Astrocyte of the cerebellum (primary cell): ENCODE measurements at regions not wholly inside any gene's neighbourhood (a gene's known extent, or its start where the extent isn't known, plus 50 kb on each side); places are given as distances from the start of the nearest gene placed in this dataset.

Source experiments
- DNase-seq: peaks from one replicate; pipeline ENCODE4 v3.0.0-alpha.2; 2011; ENCODE audit warnings: low read depth
- H3K4me3 ChIP-seq: 2 replicates; pipeline ENCODE4 v1.5.1; 2011; ENCODE audit warnings: mild to moderate bottlenecking, low read depth, low read length, moderate library complexity
- in situ Hi-C: cut with HindIII; loops from 2 replicates; pipeline ENCODE4 v1.10.0; 2017; ENCODE audit warnings: low sequenced_read_pairs
- TF ChIP-seq, protein P1 (sequence below): IDR thresholded peaks from 2 replicates; pipeline ENCODE4 v1.5.1; 2012; ENCODE audit warnings: low read length, low read depth, moderate library complexity, mild to moderate bottlenecking; ENCODE audit errors: missing control alignments

DNA sequence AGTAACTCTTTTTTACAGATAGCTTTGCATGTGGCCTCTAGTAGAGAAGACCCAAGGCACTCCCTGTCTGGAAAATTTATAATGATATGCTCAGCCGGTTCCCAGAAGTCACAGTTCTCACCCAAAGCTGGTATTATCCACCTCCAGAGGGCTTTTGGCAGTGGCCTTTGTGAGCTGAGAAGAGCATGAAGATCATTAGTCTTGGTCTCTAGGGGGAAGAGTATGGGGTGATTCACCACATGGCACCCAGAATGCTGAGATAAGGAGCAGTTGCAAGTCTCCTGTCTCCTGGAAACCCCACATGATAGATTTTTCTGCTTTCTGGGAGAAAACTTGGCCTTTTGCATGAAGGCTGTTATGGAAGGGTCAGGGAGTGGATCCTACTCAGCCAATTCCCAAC is 75.4 kb upstream of the PRPS1 start:
- in situ Hi-C loops: no loop called here
- TF ChIP-seq, protein P1, sequence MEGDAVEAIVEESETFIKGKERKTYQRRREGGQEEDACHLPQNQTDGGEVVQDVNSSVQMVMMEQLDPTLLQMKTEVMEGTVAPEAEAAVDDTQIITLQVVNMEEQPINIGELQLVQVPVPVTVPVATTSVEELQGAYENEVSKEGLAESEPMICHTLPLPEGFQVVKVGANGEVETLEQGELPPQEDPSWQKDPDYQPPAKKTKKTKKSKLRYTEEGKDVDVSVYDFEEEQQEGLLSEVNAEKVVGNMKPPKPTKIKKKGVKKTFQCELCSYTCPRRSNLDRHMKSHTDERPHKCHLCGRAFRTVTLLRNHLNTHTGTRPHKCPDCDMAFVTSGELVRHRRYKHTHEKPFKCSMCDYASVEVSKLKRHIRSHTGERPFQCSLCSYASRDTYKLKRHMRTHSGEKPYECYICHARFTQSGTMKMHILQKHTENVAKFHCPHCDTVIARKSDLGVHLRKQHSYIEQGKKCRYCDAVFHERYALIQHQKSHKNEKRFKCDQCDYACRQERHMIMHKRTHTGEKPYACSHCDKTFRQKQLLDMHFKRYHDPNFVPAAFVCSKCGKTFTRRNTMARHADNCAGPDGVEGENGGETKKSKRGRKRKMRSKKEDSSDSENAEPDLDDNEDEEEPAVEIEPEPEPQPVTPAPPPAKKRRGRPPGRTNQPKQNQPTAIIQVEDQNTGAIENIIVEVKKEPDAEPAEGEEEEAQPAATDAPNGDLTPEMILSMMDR: no peak
- no peak for DNase-seq
- H3K4me3 ChIP-seq: no peak overlapping the region

- DNase-seq: no peak
- in situ Hi-C loops: no loop called here
- TF ChIP-seq, protein P1: no peak
- H3K4me3 ChIP-seq: no peak overlapping the region
Measured at GRCh38 chrX:107556967-107557366, 71.3 kb upstream of the PRPS1 start.

GRCh38 chrX:107559506-107559905 is 68.8 kb upstream of the PRPS1 start:
- in situ Hi-C loops: no loop called here
- TF ChIP-seq, protein P1: no peak
- H3K4me3 ChIP-seq: no peak overlapping the region
- no peak for DNase-seq

DNA sequence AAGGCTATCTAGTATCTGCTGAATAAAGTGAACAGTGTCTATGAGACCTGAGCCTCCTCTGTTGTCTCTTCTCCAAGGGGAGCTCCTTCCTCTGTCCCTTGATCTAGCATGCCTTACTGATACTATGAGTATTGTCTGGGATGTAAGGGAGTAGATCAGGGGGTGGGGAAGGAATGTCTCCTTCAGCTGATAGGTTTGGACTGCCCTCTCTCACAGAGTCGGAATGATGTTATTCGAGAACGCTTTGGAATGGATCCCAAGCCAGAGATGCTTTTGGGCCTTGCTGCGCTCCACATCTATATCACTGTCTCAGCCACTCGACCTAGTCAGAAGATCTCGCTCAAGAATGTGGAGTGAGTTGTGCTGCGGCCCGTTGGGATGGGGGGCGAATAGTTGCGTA is 68.3 kb upstream of the PRPS1 start:
- TF ChIP-seq, protein P1: no peak
- H3K4me3 ChIP-seq: no peak overlapping the region
- DNase-seq: no peak
- in situ Hi-C loops: no loop called here

GRCh38 chrX:107560980-107561379 is 67.3 kb upstream of the PRPS1 start:
- TF ChIP-seq, protein P1: no peak
- no peak overlapping the region for H3K4me3 ChIP-seq
- no peak for DNase-seq
- in situ Hi-C loops: no loop called here

DNA sequence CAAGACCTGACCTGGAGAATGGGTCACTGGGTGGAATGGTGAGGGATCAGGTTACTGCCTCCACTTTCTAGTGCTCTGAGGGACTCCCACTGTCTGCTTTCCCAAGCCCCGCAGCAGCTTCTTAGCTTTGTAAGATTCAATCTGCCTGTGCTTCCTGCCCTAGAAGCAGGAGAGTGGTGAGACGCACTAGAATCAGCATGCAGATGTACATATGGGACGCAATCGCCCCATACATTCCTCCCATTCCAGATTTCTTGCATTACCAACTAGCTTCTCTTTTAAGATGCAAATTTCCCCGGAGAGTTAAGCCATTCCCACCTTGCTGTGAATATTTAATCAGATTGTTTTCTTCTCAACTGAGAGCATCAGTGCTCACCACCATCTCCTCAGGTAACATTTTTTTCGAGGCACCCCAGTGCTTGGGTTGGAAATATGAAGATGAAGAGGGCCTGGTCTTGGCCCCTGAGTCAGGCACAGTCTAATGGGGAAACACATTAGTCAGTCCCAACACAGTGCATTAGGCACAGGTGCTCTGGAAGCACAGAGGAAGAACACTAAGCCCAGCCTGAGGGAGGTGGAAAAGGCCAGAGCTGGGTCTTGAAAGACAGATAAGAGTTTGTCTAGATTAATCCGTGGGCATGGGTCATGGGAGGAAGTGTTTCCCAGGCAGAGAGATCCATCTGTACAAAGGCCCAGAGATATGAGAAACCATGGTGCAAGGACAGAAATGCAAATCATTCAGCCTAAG is 66.7 kb upstream of the PRPS1 start:
- H3K4me3 ChIP-seq: no peak overlapping the region
- in situ Hi-C loops: no loop called here
- TF ChIP-seq, protein P1: no peak
- no peak for DNase-seq

- no peak overlapping the region for H3K4me3 ChIP-seq
- in situ Hi-C loops: no loop called here
- TF ChIP-seq, protein P1: no peak
- DNase-seq: peak; percentile 72
Measured at GRCh38 chrX:107562482-107562881, 65.8 kb upstream of the PRPS1 start.
